ENCODE measurements at regions not wholly inside any gene's neighbourhood (a gene's known extent, or its start where the extent isn't known, plus 50 kb on each side); places are given as distances from the start of the nearest gene placed in this dataset.

GRCh38 chr22:47376901-47377505 is 614.6 kb downstream of the TBC1D22A start:
- CTCF ChIA-PET (ENCODE audit: low intra/inter-chr PET ratio, low total read pairs), result no interaction called here
- ATAC-seq (no peak), DNase-seq (ENCODE audit: low spot score) (no peak), FAIRE-seq (no peak)
- in situ Hi-C loops (cut with HindIII; ENCODE audit: extremely low pct_ligation_motif_present, low pct_unique_long_range_greater_than_20kb) (no loop called here), intact Hi-C loops (cut with micrococcal nuclease; ENCODE audit: unreplicated experiment) (no loop called here)
- no peak overlapping the region for H3K4me2 ChIP-seq (ENCODE audit: low read depth, low read length)
- POLR2A ChIA-PET, result no interaction called here
- H3K27me3 ChIP-seq (ENCODE audit: control insufficient read depth in 1 of 2, insufficient read depth in 2 of 2, low read length in 2 of 2), result peaks cover 4 to 21% of the 10 kb centered on the region in 2 experiments; a peak in 3 of 5 replicates
- WGBS (ENCODE audit: low lambda C conversion rate), result 18% methylated on average over 7 of the region's 11 CpGs
- no peak overlapping the region for H3K4me3 ChIP-seq (replicated peaks in 1 of 3; ENCODE audit: insufficient read depth in 1 of 3, low read depth in 2 of 3, low read length in 3 of 3)
- no peak overlapping the region for H3K27ac ChIP-seq (ENCODE audit: extremely low read length, insufficient read depth, low read length)
- no TSS peak for BruUV-seq (replicated peaks)
- no peaks in the 10 kb centered on the region for H3K79me2 ChIP-seq (ENCODE audit: insufficient read depth, low read length)
- H3K9ac ChIP-seq (ENCODE audit: insufficient read depth, low read depth, low read length), result no peak overlapping the region
- H3K4me1 ChIP-seq (ENCODE audit: insufficient read depth, low read length), result no peaks in the 10 kb centered on the region
- no peaks in the 10 kb centered on the region for H3K36me3 ChIP-seq (replicated peaks in 1 of 2; ENCODE audit: control insufficient read depth in 1 of 2, insufficient read depth in 2 of 2, low read length in 2 of 2)
- H2AFZ ChIP-seq (ENCODE audit: low read length), result no peak overlapping the region
- H3K9me3 ChIP-seq (ENCODE audit: low read length), result no peaks in the 10 kb centered on the region
- no peaks in the 10 kb centered on the region for H4K20me1 ChIP-seq (ENCODE audit: insufficient read depth, low read length)
- TF ChIP-seq SCMH1 (CRISPR knock-in tag; IDR thresholded peaks at IDR 0.05; ENCODE audit: borderline replicate concordance), result no peak
- TF ChIP-seq ETS1 (CRISPR knock-in tag; IDR thresholded peaks at IDR 0.05), result no peak
- TF ChIP-seq SALL1 (CRISPR knock-in tag; IDR thresholded peaks at IDR 0.05), result no peak
- TF ChIP-seq GMEB2 (CRISPR knock-in tag; IDR thresholded peaks at IDR 0.05; ENCODE audit: low read depth), result no peak
- no peak for TF ChIP-seq MIER2 (CRISPR knock-in tag; IDR thresholded peaks at IDR 0.05)
- no peak for TF ChIP-seq HIVEP1 (CRISPR knock-in tag; IDR thresholded peaks at IDR 0.05)
- TF ChIP-seq ZFP82 (CRISPR knock-in tag; IDR thresholded peaks at IDR 0.05; ENCODE audit: borderline replicate concordance), result no peak
- no peak for TF ChIP-seq CSRNP2 (CRISPR knock-in tag; conservative IDR thresholded peaks at IDR 0.05; ENCODE audit: low read depth)
- no peak for TF ChIP-seq MYNN (CRISPR knock-in tag; IDR thresholded peaks at IDR 0.05; ENCODE audit: low read depth)
- no peak for TF ChIP-seq NPAS2 (CRISPR knock-in tag; IDR thresholded peaks at IDR 0.05; ENCODE audit: borderline replicate concordance)
- no peak for TF ChIP-seq ZBTB49 (CRISPR knock-in tag; IDR thresholded peaks at IDR 0.05; ENCODE audit: borderline replicate concordance)
- no peak for TF ChIP-seq ZNF34 (CRISPR knock-in tag; IDR thresholded peaks at IDR 0.05; ENCODE audit: borderline replicate concordance)
- TF ChIP-seq TSC22D2 (CRISPR knock-in tag; IDR thresholded peaks at IDR 0.05; ENCODE audit: borderline replicate concordance), result no peak
- no peak for TF ChIP-seq RARA (CRISPR knock-in tag; IDR thresholded peaks at IDR 0.05)
- TF ChIP-seq ZBTB43 (CRISPR knock-in tag; conservative IDR thresholded peaks at IDR 0.05), result no peak
- TF ChIP-seq PHF21A (CRISPR knock-in tag; IDR thresholded peaks at IDR 0.05), result no peak
- TF ChIP-seq ZNF296 (CRISPR knock-in tag; conservative IDR thresholded peaks at IDR 0.05), result no peak

Measured in HepG2 (cell line).